ENCODE measurements at regions not wholly inside any gene's neighbourhood (a gene's known extent, or its start where the extent isn't known, plus 50 kb on each side); places are given as distances from the start of the nearest gene placed in this dataset.
A peak's percentile ranks its signal among the peaks of the same experiment; 100 is the strongest.
"Not testable (repeated sequence)": the region's sequence is repeated elsewhere in the genome, so short reads cannot be mapped to it uniquely, and the experiment has no call there.

GRCh38 chr4:180240670-180241069 lies 2002.5 kb upstream of the TENM3 start:
- no peak for DNase-seq (ENCODE audit: low read depth)

GRCh38 chr4:180253419-180253818 lies 1989.8 kb upstream of the TENM3 start:
- no peak for DNase-seq (ENCODE audit: low read depth)

- no peak for DNase-seq (ENCODE audit: low read depth)
Measured at GRCh38 chr4:180261346-180261745, 1981.9 kb upstream of the TENM3 start.

- DNase-seq (ENCODE audit: low read depth): no peak
Measured at GRCh38 chr4:180280076-180280475, 1963.1 kb upstream of the TENM3 start.

- DNase-seq (ENCODE audit: low read depth): no peak
Measured at GRCh38 chr4:180280726-180281297, 1962.4 kb upstream of the TENM3 start.

GRCh38 chr4:180281724-180282123 lies 1961.5 kb upstream of the TENM3 start:
- DNase-seq (ENCODE audit: low read depth): peak; percentile 1

- DNase-seq (ENCODE audit: low read depth): no peak
Measured at GRCh38 chr4:180284267-180284666, 1958.9 kb upstream of the TENM3 start.

GRCh38 chr4:180285796-180286195 lies 1957.4 kb upstream of the TENM3 start:
- DNase-seq (ENCODE audit: low read depth): no peak

GRCh38 chr4:180292339-180292738 lies 1950.9 kb upstream of the TENM3 start:
- no peak for DNase-seq (ENCODE audit: low read depth)

GRCh38 chr4:180296036-180296599 lies 1947.1 kb upstream of the TENM3 start:
- DNase-seq (ENCODE audit: low read depth): no peak

- DNase-seq (ENCODE audit: low read depth): no peak
Measured at GRCh38 chr4:180304321-180304720, 1938.9 kb upstream of the TENM3 start.

GRCh38 chr4:180310616-180311015 lies 1932.6 kb upstream of the TENM3 start:
- DNase-seq (ENCODE audit: low read depth): no peak

- DNase-seq (ENCODE audit: low read depth): no peak
Measured at GRCh38 chr4:180314972-180315371, 1928.2 kb upstream of the TENM3 start.

GRCh38 chr4:180330521-180330920 lies 1912.7 kb upstream of the TENM3 start:
- DNase-seq (ENCODE audit: low read depth): no peak

GRCh38 chr4:180333162-180333561 lies 1910.0 kb upstream of the TENM3 start:
- DNase-seq (ENCODE audit: low read depth): no peak

GRCh38 chr4:180335566-180335965 lies 1907.6 kb upstream of the TENM3 start:
- no peak for DNase-seq (ENCODE audit: low read depth)

GRCh38 chr4:180336494-180337090 lies 1906.6 kb upstream of the TENM3 start:
- DNase-seq (ENCODE audit: low read depth): peak; percentile 2

GRCh38 chr4:180341926-180342325 lies 1901.3 kb upstream of the TENM3 start:
- no peak for DNase-seq (ENCODE audit: low read depth)

- no peak for DNase-seq (ENCODE audit: low read depth)
Measured at GRCh38 chr4:180350901-180351300, 1892.3 kb upstream of the TENM3 start.

- DNase-seq (ENCODE audit: low read depth): peak; percentile 8
Measured at GRCh38 chr4:180356766-180357165, 1886.4 kb upstream of the TENM3 start.

GRCh38 chr4:180360113-180360512 lies 1883.1 kb upstream of the TENM3 start:
- DNase-seq (ENCODE audit: low read depth): not testable (repeated sequence)

- DNase-seq (ENCODE audit: low read depth): peak; percentile 3
Measured at GRCh38 chr4:180363815-180364214, 1879.4 kb upstream of the TENM3 start.

- DNase-seq (ENCODE audit: low read depth): no peak
Measured at GRCh38 chr4:180372691-180373090, 1870.5 kb upstream of the TENM3 start.

GRCh38 chr4:180377741-180378140 lies 1865.5 kb upstream of the TENM3 start:
- no peak for DNase-seq (ENCODE audit: low read depth)

All from RPMI7951 (cell line).